ENCODE measurements at regions not wholly inside any gene's neighbourhood (a gene's known extent, or its start where the extent isn't known, plus 50 kb on each side); places are given as distances from the start of the nearest gene placed in this dataset.

GRCh38 chr11:82176365-82176764, 557.3 kb downstream of the FAM181B start:
- Histone ChIP-seq H3K27me3 (ENCODE audit: insufficient read depth, low read length) (no peaks in the 10 kb centered on the region), H3K27ac (ENCODE audit: low read depth, low read length, poor library complexity, severe bottlenecking) (no peak overlapping the region)
- no peak for TF ChIP-seq EZH2 (IDR thresholded peaks at IDR 0.05; ENCODE audit: borderline replicate concordance, low read length)
- no peak for TF ChIP-seq CTCF (IDR thresholded peaks at IDR 0.05; ENCODE audit: low read length)

GRCh38 chr11:82174610-82175009, 559.1 kb downstream of the FAM181B start:
- Histone ChIP-seq H3K27me3 (ENCODE audit: insufficient read depth, low read length) (no peaks in the 10 kb centered on the region), H3K9me3 (ENCODE audit: low read length) (no peaks in the 10 kb centered on the region), H3K27ac (ENCODE audit: low read depth, low read length, poor library complexity, severe bottlenecking) (no peak overlapping the region), H3K36me3 (ENCODE audit: insufficient read depth, low read length) (no peaks in the 10 kb centered on the region), H2AFZ (ENCODE audit: low read length) (no peak overlapping the region), H3K9ac (ENCODE audit: low read length) (no peak overlapping the region), H4K20me1 (ENCODE audit: insufficient read depth, low read length) (no peaks in the 10 kb centered on the region), H3K9me2 (ENCODE audit: low read depth, low read length) (no peaks in the 10 kb centered on the region), H3K79me2 (ENCODE audit: insufficient read depth, low read length) (no peaks in the 10 kb centered on the region), H3K4me1 (ENCODE audit: insufficient read depth, low read length, severe bottlenecking) (no peaks in the 10 kb centered on the region), H3K4me2 (ENCODE audit: low read length) (no peak overlapping the region), H3F3A (ENCODE audit: insufficient read depth, low read length) (no peaks in the 10 kb centered on the region), H3K4me3 (ENCODE audit: low read depth, low read length, poor library complexity, severe bottlenecking) (no peak overlapping the region)
- no peak for TF ChIP-seq EZH2 (IDR thresholded peaks at IDR 0.05; ENCODE audit: borderline replicate concordance, low read length)
- peak; percentile 42 for TF ChIP-seq CTCF (IDR thresholded peaks at IDR 0.05; ENCODE audit: low read length)

More at GRCh38 chr11:82176365-82176764, 557.3 kb downstream of the FAM181B start:
- Histone ChIP-seq H4K20me1 (ENCODE audit: insufficient read depth, low read length) (no peaks in the 10 kb centered on the region), H3K9me2 (ENCODE audit: low read depth, low read length) (no peaks in the 10 kb centered on the region), H3K4me1 (ENCODE audit: insufficient read depth, low read length, severe bottlenecking) (no peaks in the 10 kb centered on the region), H3K4me2 (ENCODE audit: low read length) (no peak overlapping the region), H3K9ac (ENCODE audit: low read length) (no peak overlapping the region), H2AFZ (ENCODE audit: low read length) (no peak overlapping the region), H3F3A (ENCODE audit: insufficient read depth, low read length) (no peaks in the 10 kb centered on the region), H3K9me3 (ENCODE audit: low read length) (no peaks in the 10 kb centered on the region), H3K4me3 (ENCODE audit: low read depth, low read length, poor library complexity, severe bottlenecking) (no peak overlapping the region), H3K36me3 (ENCODE audit: insufficient read depth, low read length) (no peaks in the 10 kb centered on the region), H3K79me2 (ENCODE audit: insufficient read depth, low read length) (no peaks in the 10 kb centered on the region)

- Histone ChIP-seq H3K9ac (ENCODE audit: low read length) (no peak overlapping the region), H3F3A (ENCODE audit: insufficient read depth, low read length) (no peaks in the 10 kb centered on the region), H3K4me2 (ENCODE audit: low read length) (no peak overlapping the region), H2AFZ (ENCODE audit: low read length) (no peak overlapping the region), H3K4me1 (ENCODE audit: insufficient read depth, low read length, severe bottlenecking) (no peaks in the 10 kb centered on the region), H3K9me2 (ENCODE audit: low read depth, low read length) (no peaks in the 10 kb centered on the region), H3K79me2 (ENCODE audit: insufficient read depth, low read length) (no peaks in the 10 kb centered on the region), H4K20me1 (ENCODE audit: insufficient read depth, low read length) (no peaks in the 10 kb centered on the region), H3K36me3 (ENCODE audit: insufficient read depth, low read length) (no peaks in the 10 kb centered on the region), H3K4me3 (ENCODE audit: low read depth, low read length, poor library complexity, severe bottlenecking) (no peak overlapping the region), H3K27ac (ENCODE audit: low read depth, low read length, poor library complexity, severe bottlenecking) (no peak overlapping the region), H3K27me3 (ENCODE audit: insufficient read depth, low read length) (no peaks in the 10 kb centered on the region), H3K9me3 (ENCODE audit: low read length) (no peaks in the 10 kb centered on the region)
- TF ChIP-seq EZH2 (IDR thresholded peaks at IDR 0.05; ENCODE audit: borderline replicate concordance, low read length) (no peak), CTCF (IDR thresholded peaks at IDR 0.05; ENCODE audit: low read length) (no peak)
These were observed 586.9 kb downstream of the FAM181B start for GRCh38 chr11:82146789-82147188.

Data from OCI-LY1 (cell line).